ENCODE measurements at regions not wholly inside any gene's neighbourhood (a gene's known extent, or its start where the extent isn't known, plus 50 kb on each side); places are given as distances from the start of the nearest gene placed in this dataset.
A peak's percentile ranks its signal among the peaks of the same experiment; 100 is the strongest.
"Not testable (repeated sequence)": the region's sequence is repeated elsewhere in the genome, so short reads cannot be mapped to it uniquely, and the experiment has no call there.

DNA sequence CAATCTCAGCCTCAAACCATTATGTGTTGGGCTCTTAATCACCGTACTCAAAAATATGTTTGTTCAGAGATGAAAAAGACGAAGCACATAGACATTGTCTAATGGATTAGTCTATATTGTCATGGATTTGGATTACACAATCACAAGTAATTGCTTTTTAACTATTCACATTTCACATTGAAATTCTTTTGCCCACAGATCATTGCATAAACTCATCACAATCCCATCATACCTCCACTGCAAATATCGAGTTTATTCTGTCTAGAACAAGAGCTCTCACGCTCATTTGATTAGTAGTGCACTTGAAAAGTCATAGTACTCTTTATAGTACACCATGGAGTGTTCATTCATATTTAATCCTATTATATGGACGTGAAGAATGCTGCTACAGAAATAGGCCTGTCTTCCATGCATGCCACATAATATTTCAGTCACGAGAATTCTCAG, 97.9 kb upstream of the SOX11 start:
- peak; percentile 39 for DNase-seq

GRCh38 chr2:5596868-5597267, 95.3 kb upstream of the SOX11 start:
- no peak for DNase-seq

DNA sequence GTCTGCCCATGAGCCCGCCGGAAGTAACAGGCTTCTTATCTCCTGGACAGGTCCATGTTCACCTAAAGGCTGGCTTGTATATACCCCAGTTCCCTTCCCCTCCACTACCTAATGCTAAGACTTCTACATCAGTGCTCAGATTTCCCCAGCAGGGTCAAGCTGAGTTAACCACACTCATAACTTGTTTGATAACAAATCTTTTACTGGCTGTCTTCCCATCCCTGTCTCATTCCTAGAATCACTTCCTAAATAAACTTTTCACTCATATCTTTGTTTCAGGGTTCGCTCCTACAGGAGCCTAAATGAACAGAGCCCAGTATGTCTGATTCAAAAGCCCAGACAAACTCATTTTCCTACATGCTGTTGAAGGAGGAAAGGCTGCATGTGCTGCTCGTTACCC, 94.0 kb upstream of the SOX11 start:
- no peak for DNase-seq

GRCh38 chr2:5609201-5609600, 83.0 kb upstream of the SOX11 start:
- no peak for DNase-seq

- DNase-seq, result no peak
Measured at GRCh38 chr2:5612666-5613065, 79.5 kb upstream of the SOX11 start.

DNA sequence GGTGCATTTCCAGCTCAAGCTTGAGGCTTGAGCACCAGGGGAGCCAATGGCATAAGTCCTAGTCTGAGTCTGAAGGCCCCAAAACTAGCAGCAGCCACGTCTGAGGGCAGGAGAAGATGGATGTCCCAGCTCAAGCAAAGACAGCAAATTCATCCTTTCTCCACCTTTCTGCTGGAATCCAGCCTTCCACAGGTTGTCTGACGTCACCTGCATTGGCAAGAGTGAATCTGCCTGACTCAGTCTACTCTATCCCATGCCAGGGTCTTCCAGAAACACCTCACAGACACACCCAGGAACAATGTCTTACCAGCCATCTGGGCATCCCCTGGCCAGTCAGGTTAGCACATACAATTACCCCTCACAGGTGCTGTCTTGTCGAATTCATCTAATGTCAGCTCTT, 76.2 kb upstream of the SOX11 start:
- DNase-seq, result no peak

GRCh38 chr2:5617358-5617757, 74.8 kb upstream of the SOX11 start:
- DNase-seq, result no peak

- DNase-seq, result no peak
Measured at GRCh38 chr2:5617796-5618195, 74.4 kb upstream of the SOX11 start.

DNA sequence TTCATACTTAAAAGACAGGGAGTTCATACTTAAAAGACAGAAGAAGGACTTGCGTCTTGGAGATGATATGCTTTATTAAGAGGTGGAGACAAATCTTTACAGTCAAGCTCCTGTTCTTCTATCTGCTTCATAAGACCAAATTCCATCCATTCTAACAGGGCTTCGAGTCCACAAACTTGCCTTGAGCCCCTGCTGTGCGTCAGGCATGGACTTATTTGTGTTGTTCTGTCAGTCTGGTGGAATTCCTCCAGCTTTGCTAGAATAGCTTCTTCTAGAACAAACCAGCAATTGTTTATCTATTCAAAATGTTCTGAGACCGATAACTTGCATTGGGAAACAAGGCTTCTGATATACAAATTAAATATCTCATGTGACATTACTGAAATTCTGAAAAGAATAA, 73.9 kb upstream of the SOX11 start:
- DNase-seq, result no peak

GRCh38 chr2:5625556-5626065, 66.6 kb upstream of the SOX11 start:
- not testable (repeated sequence) for DNase-seq

DNA sequence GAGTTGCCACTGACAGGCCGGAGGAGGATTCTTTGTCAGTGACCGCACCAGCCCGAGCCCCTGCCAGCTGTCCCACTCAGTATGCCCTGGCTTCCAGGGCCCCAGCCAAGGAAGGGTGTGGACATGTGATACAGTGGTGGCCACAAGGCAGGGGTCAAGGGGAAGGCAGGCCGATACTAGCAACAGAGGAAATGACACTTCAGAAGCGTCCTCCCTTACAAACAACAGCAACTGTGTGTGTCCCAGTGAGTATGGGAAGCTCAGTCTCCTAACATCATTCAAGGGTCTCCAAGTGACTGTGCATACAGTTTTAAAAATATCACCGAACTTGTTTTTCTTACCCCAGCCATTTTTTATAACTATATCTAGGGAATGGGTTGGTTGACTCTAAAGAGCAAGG, 63.7 kb upstream of the SOX11 start:
- not testable (repeated sequence) for DNase-seq

DNA sequence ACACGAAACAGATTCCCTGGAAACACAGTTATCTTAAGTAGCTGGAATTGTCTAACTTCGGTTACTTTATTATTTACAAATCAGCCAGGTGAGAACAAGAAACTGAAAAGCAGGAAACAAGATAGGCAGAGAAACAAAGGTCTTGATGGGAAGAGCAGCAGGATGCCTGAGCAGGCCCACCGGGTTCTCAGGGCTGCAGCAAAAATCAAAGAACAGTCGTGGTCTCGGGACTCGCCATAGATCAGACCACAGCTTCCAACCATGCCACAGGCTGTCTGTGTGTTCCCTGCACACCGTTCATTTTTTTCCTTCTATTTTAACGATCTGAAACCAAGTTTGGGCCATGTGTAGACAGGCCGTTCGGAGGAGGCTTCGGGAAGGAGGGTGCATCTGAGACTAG, 62.7 kb upstream of the SOX11 start:
- not testable (repeated sequence) for DNase-seq

DNA sequence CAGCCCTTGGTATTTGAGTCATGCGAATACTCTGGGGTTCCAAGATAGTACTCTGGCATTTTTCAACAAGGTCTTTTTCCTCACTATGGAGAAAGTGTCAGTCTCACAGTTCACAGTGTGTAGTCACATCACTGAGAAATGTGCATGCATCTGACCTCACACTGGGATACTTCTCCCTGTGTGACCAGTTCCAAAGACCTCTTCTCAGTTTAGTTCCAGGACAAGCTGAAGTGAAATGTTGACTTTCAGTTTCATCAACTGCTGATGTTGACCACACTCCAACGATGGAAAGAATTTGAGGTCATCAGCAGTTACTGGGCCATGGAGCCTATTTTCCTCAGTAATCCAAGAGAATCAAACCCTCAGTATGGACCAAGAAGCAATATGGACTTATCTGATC, 55.1 kb upstream of the SOX11 start:
- DNase-seq, result not testable (repeated sequence)
